Stimulated activated CD8-positive, alpha-beta memory T cell treated with anti-CD3 and anti-CD28 coated beads, Interleukin-4, amount 100 ng/mL, for 48 hours (primary cell): ENCODE measurements at regions not wholly inside any gene's neighbourhood (a gene's known extent, or its start where the extent isn't known, plus 50 kb on each side); places are given as distances from the start of the nearest gene placed in this dataset.
"Not testable (repeated sequence)": the region's sequence is repeated elsewhere in the genome, so short reads cannot be mapped to it uniquely, and the experiment has no call there.

Experiments
- DNase-seq: peaks from one replicate; pipeline ENCODE4 v3.0.0-alpha.2; 2020

DNA sequence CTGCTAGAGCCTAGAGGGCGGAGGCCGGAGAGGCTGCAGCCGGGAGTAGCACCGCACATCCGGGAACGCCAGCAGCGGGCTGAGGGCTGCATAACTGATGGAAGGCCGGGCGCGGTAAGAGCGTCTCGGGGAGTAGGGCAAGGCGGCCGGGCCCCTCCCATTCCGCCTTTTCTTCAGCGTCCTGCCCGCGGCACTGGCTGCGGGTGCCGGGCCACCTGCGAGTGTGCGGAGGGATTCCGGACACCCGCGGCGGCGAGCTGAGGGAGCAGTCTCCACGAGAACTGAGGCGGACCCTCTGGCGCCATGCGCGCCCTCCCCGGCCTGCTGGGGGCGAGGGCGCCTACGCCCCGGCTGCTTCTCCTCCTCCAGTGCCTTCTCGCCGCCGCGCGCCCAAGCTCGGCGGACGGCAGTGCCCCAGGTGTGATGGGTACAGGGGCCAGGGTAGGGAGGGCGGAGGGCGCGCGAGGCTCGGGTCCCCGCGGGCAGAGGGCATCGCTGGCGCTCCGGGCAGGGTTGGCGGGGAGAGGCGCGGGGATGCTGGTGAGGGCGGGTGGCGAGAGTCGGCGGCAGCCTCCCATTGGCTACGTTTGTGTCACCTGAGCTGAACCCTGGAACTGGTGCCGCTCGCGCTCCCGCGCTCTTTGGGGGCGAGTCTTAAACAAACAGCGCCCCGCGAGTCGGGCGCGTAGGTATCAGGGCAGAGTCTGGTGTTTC lies 334.4 kb downstream of the SRGAP2C start:
- DNase-seq, result peak; percentile 89

- not testable (repeated sequence) for DNase-seq
Measured at GRCh38 chr1:121519756-121520286, 335.0 kb downstream of the SRGAP2C start.

DNA sequence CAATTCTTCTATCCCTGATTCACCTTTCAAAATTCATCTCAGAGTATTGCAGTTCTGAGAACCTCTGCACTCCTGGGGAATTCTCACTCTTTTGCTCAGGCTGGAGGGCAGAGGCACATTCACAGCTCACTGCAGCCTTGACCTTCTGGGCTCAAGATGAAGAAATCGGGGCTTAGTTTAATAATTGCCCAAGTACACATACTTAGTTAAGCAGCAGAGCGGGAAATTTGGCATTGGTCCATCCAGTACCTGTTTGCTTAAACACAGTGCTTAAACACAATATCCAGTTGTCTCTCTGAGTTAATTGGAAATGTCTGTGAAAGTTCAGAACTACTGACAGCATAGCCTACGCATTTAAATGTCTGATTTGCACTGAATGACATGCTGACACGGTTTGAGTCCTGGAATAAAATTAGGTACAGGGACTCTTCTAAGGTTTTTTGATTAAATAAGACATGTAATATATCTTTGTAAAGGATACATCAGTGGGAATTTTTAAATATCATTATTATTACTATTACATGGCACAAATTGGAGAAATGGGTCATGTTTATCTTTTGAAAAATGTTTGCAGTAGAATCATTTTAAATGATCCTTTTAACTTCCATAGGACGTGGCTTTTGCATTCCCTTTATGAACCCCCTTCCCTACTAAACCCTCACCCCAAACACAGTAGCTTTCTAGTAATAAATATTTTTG lies 337.4 kb downstream of the SRGAP2C start:
- no peak for DNase-seq

DNA sequence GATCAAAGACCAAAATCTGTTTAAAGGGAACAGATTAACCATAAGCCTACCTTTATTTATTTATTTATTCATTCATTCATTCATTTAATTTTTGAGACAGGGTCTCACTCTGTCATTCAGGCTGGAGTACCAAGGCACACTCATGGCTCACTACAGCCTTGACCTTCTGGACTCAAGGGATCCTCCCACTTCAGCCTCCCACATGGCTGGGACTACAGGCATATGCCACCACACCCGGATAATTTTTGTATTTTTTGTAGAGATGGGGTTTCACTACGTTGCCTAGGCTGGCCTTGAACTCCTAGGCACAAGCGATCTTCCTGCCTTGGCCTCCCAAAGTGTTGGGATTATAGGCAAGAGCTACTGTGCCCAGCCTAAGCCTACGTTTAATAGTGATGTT lies 338.3 kb downstream of the SRGAP2C start:
- not testable (repeated sequence) for DNase-seq

GRCh38 chr1:121525355-121525754 lies 340.6 kb downstream of the SRGAP2C start:
- DNase-seq, result no peak

DNA sequence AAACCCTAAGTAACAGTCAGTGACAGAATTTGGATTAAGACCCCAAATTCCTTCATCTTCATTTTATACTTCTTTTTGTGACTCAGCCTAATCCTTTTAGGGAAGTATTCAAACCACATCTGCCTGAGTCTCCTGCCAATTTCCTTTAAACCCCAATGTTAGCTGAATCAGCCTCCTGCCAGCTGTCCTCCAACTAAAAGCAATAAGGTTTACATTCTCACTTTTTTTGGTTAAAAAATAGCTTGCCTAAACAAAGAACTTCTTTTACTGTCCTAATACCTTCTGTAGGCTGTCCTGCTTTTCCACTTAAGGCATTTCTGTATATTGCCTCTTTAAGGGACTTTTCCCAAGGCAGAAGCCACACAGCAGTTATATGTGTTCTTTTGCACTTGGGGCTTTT lies 344.2 kb downstream of the SRGAP2C start:
- DNase-seq, result not testable (repeated sequence)

DNA sequence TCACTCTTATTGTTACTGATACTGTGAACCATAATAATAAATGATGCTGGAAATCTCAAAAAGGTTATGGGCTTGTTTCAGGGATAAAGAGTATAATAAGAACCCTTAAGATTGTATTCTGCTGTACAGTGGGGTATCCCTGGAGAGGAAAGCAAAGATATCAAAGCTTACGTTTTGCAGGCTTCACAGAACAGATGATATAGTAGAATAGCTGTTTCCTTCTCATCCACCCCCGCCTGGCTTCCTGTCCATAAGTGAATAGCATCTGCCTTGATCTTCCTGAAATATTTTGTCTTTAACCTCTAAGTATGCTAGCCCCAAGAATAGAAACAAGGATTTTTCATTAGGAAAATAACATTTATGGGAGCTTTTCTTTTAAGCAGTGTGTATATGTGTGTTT lies 345.3 kb downstream of the SRGAP2C start:
- DNase-seq, result not testable (repeated sequence)

DNA sequence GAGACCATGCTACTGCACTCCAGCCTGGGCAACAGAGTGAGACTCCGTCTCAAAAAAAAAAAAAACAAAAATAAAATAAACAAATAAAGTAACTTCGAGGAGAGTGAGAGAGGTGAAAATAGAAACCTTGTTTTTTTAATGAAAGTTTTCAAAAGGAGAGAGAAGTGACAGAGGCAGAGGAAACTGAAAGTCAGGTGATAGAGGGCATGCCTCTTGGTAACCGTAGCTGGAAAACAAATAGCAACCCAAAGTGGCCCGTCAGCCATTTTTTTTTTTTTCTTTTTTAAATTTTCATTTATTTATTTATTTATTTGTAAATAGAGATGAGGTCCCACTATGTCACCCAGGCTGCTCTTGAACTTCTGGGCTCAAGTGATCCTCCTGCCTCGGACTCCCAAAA lies 347.0 kb downstream of the SRGAP2C start:
- DNase-seq, result not testable (repeated sequence)

DNA sequence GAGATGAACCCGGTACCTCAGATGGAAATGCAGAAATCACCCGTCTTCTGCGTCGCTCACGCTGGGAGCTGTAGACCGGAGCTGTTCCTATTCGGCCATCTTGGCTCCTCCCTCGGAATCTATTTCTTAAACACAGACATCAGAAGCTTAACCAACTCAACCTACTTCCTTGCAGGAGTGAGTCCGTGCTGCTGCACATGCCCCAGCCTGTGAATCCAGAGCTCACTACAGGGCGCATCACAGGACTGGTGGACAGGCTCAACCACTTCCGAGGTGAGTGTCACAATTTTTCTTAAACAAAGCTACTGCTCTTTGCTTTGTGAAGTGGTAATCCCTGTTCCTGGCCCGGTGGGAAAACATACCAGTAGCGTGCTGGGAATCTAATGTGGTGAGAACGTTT lies 353.4 kb downstream of the SRGAP2C start:
- DNase-seq, result not testable (repeated sequence)

DNA sequence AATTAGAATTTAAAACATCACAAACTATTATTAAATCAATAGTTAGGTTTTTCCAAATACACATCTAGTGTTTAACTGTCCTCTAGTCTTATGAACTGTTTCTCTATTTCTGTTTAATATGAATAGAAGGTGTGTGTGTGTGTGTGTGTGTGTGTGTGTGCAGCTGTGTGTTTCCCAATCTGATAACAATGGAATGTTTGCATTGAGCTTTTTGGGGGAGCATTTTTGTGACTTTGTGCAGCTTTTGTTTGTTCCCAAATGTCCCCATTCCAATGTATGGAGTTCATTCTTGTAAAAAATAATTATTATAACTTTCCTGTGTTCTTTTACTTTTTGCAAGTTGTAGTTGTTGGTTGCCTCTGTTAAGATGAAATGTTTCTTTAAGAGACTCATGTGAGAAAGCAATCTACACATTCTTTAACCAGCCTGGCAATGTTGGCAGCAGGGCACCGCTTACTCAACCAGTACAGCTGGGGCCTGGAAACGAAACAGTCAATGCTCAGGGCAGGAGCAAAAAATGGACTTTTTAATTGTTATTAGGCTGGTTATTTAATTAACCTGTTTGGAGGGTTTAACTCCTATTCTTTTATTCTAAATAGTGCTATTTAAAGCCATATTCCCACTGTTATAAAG lies 354.3 kb downstream of the SRGAP2C start:
- DNase-seq, result no peak

GRCh38 chr1:121543988-121544387 lies 359.2 kb downstream of the SRGAP2C start:
- DNase-seq, result not testable (repeated sequence)

GRCh38 chr1:121544500-121544899 lies 359.7 kb downstream of the SRGAP2C start:
- DNase-seq, result no peak

DNA sequence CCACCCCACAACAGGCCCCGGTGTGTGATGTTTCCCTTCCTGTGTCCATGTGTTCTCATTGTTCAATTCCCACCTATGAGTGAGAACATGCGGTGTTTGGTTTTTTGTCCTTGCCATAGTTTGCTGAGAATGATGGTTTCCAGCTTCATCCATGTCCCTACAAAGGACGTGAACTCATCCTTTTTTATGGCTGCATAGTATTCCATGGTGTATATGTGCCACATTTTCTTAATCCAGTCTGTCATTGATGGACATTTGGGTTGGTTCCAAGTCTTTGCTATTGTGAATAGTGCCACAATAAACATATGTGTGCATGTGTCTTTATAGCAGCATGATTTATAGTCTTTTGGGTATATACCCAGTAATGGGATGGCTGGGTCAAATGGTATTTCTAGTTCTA lies 361.1 kb downstream of the SRGAP2C start:
- DNase-seq, result not testable (repeated sequence)

GRCh38 chr1:121546830-121547591 lies 362.2 kb downstream of the SRGAP2C start:
- no peak for DNase-seq

DNA sequence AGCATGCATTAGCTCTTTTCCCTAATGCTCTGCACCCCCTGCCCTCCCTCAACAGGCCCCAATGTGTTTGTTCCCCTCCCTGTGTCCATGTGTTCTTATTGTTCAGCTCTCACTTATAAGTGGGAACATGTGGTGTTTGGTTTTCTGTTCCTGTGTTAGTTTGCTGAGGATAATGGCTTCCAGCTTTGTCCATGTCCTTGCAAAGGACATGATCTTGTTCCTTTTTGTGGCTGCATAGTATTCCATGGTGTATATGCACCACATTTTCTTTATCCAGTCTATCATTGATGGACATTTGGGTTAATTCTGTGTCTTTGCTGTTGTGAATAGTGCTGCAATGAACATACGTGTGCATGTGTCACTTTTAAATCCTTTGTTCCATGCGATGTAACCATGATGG lies 363.0 kb downstream of the SRGAP2C start:
- not testable (repeated sequence) for DNase-seq

DNA sequence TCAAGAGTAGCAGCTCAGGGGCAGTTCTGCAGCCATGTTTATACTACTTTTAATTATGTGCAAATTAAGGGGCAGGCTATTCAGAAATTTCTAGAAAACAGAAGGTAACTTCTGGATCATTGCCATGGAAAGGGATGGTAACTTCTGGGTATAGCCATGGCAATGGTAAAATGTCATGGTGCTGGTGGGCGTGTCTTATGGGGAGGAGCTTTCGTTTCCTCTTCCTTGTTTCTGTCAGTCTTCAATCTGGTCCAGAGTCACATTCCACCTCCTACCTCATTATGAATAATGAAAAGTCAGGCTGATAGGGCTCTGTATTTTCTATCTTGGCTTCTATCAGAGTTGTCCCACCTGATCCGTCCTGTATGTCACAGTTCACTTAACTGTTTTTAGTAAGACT lies 366.0 kb downstream of the SRGAP2C start:
- not testable (repeated sequence) for DNase-seq

GRCh38 chr1:121551491-121551890 lies 366.7 kb downstream of the SRGAP2C start:
- not testable (repeated sequence) for DNase-seq

DNA sequence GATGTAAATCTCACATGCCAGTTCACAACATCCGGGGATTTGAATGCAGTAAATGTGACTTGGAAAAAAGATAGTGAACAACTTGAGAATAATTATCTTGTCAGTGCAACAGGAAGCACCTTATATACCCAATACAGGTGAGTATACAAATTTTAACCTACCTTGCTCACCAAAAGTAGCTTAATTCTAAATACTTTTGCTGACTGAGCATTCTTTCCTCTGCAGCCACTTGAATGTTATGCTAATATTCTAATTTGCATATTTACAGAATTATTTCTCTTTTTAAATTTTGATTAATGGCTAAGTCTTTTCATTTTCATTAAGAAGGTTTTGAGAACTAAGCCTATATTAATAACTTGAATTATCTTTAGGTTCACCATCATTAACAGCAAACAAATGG lies 371.8 kb downstream of the SRGAP2C start:
- DNase-seq, result not testable (repeated sequence)

DNA sequence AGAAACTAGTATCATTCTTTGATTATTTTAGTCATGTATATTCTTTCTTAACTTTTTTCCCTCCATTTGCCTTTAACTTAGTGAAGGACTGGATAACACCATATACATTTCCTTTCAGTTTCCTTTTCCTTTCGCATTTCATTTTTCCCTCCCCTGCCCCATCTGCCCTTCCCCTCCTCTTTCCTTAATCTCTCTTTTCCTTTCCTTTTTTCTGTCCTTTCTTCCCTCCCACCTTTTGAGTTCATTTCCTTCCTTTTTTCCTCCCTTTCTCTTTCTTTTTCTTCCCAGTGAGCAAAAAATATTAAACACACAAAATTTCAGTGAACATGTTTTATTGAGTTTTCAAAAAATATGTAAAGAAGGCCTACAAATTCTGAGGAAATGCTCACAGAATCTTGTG lies 373.3 kb downstream of the SRGAP2C start:
- DNase-seq, result not testable (repeated sequence)

GRCh38 chr1:121558514-121558913 lies 373.7 kb downstream of the SRGAP2C start:
- no peak for DNase-seq

GRCh38 chr1:121566346-121566745 lies 381.6 kb downstream of the SRGAP2C start:
- no peak for DNase-seq

DNA sequence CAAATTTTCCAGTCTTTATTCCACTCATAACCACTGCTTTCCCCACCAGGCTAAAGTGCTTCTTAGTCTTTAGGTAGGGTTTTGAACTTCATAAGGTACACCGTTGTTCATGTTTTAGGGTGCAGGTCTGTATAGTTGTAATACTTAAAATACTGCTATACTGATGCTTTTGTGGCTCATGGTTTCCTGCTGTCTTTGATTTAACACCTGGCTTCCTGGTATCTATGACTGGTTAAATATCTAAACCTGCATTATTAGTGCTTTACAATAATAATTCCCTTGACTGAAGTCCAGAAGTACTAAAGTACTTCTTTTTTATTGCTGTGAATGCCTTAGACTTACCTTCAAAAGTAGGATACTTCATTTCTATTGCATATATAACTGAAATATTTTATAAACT lies 384.7 kb downstream of the SRGAP2C start:
- DNase-seq, result no peak
